ENCODE measurements at regions not wholly inside any gene's neighbourhood (a gene's known extent, or its start where the extent isn't known, plus 50 kb on each side); places are given as distances from the start of the nearest gene placed in this dataset.

- Histone ChIP-seq H3K4me3 (ENCODE audit: low read depth in 1 of 2, low read length in 2 of 2) (no peak overlapping the region), H3K9me3 (ENCODE audit: control insufficient read depth in 1 of 2, low read length in 2 of 2) (no peaks in the 10 kb centered on the region), H3K4me1 (ENCODE audit: control insufficient read depth in 1 of 2, insufficient read depth in 2 of 2, low read length in 2 of 2) (no peaks in the 10 kb centered on the region), H3K27me3 (ENCODE audit: low read depth, low read length) (peaks cover 12% of the 10 kb centered on the region), H3K27ac (ENCODE audit: low read length) (no peak overlapping the region), H3K36me3 (ENCODE audit: control insufficient read depth in 1 of 2, insufficient read depth in 2 of 2, low read length in 2 of 2) (no peaks in the 10 kb centered on the region)
Observed at GRCh38 chr13:53204598-53204997, 176.0 kb downstream of the OLFM4 start.

- Histone ChIP-seq H3K4me3 (ENCODE audit: low read depth in 1 of 2, low read length in 2 of 2) (no peak overlapping the region), H3K36me3 (ENCODE audit: control insufficient read depth in 1 of 2, insufficient read depth in 2 of 2, low read length in 2 of 2) (no peaks in the 10 kb centered on the region), H3K27ac (ENCODE audit: low read length) (no peak overlapping the region), H3K4me1 (ENCODE audit: control insufficient read depth in 1 of 2, insufficient read depth in 2 of 2, low read length in 2 of 2) (no peaks in the 10 kb centered on the region), H3K27me3 (ENCODE audit: low read depth, low read length) (peaks cover 9% of the 10 kb centered on the region), H3K9me3 (ENCODE audit: control insufficient read depth in 1 of 2, low read length in 2 of 2) (no peaks in the 10 kb centered on the region)
Observed at GRCh38 chr13:53206455-53206854, 177.8 kb downstream of the OLFM4 start.

- no peak overlapping the region for H3K4me3 ChIP-seq (ENCODE audit: low read depth in 1 of 2, low read length in 2 of 2)
- H3K27ac ChIP-seq (ENCODE audit: low read length), result no peak overlapping the region
- no peaks in the 10 kb centered on the region for H3K9me3 ChIP-seq (ENCODE audit: control insufficient read depth in 1 of 2, low read length in 2 of 2)
- no peaks in the 10 kb centered on the region for H3K4me1 ChIP-seq (ENCODE audit: control insufficient read depth in 1 of 2, insufficient read depth in 2 of 2, low read length in 2 of 2)
- no peaks in the 10 kb centered on the region for H3K36me3 ChIP-seq (ENCODE audit: control insufficient read depth in 1 of 2, insufficient read depth in 2 of 2, low read length in 2 of 2)
- H3K27me3 ChIP-seq (ENCODE audit: low read depth, low read length), result no peaks in the 10 kb centered on the region
Observed at GRCh38 chr13:53207556-53207955, 178.9 kb downstream of the OLFM4 start.

- H3K4me3 ChIP-seq (ENCODE audit: low read depth in 1 of 2, low read length in 2 of 2), result no peak overlapping the region
- H3K9me3 ChIP-seq (ENCODE audit: control insufficient read depth in 1 of 2, low read length in 2 of 2), result no peaks in the 10 kb centered on the region
- no peaks in the 10 kb centered on the region for H3K27me3 ChIP-seq (ENCODE audit: low read depth, low read length)
- H3K4me1 ChIP-seq (ENCODE audit: control insufficient read depth in 1 of 2, insufficient read depth in 2 of 2, low read length in 2 of 2), result no peaks in the 10 kb centered on the region
- H3K27ac ChIP-seq (ENCODE audit: low read length), result no peak overlapping the region
- no peaks in the 10 kb centered on the region for H3K36me3 ChIP-seq (ENCODE audit: control insufficient read depth in 1 of 2, insufficient read depth in 2 of 2, low read length in 2 of 2)
Observed at GRCh38 chr13:53214433-53214832, 185.8 kb downstream of the OLFM4 start.

GRCh38 chr13:53215563-53215962, 186.9 kb downstream of the OLFM4 start:
- H3K27ac ChIP-seq (ENCODE audit: low read length), result no peak overlapping the region
- H3K4me3 ChIP-seq (ENCODE audit: low read depth in 1 of 2, low read length in 2 of 2), result no peak overlapping the region
- H3K27me3 ChIP-seq (ENCODE audit: low read depth, low read length), result no peaks in the 10 kb centered on the region
- no peaks in the 10 kb centered on the region for H3K9me3 ChIP-seq (ENCODE audit: control insufficient read depth in 1 of 2, low read length in 2 of 2)
- no peaks in the 10 kb centered on the region for H3K4me1 ChIP-seq (ENCODE audit: control insufficient read depth in 1 of 2, insufficient read depth in 2 of 2, low read length in 2 of 2)
- no peaks in the 10 kb centered on the region for H3K36me3 ChIP-seq (ENCODE audit: control insufficient read depth in 1 of 2, insufficient read depth in 2 of 2, low read length in 2 of 2)

- Histone ChIP-seq H3K36me3 (ENCODE audit: control insufficient read depth in 1 of 2, insufficient read depth in 2 of 2, low read length in 2 of 2) (no peaks in the 10 kb centered on the region), H3K4me1 (ENCODE audit: control insufficient read depth in 1 of 2, insufficient read depth in 2 of 2, low read length in 2 of 2) (no peaks in the 10 kb centered on the region), H3K9me3 (ENCODE audit: control insufficient read depth in 1 of 2, low read length in 2 of 2) (no peaks in the 10 kb centered on the region), H3K27ac (ENCODE audit: low read length) (no peak overlapping the region), H3K27me3 (ENCODE audit: low read depth, low read length) (no peaks in the 10 kb centered on the region), H3K4me3 (ENCODE audit: low read depth in 1 of 2, low read length in 2 of 2) (no peak overlapping the region)
Observed at GRCh38 chr13:53216773-53217172, 188.2 kb downstream of the OLFM4 start.

- no peaks in the 10 kb centered on the region for H3K9me3 ChIP-seq (ENCODE audit: control insufficient read depth in 1 of 2, low read length in 2 of 2)
- no peaks in the 10 kb centered on the region for H3K4me1 ChIP-seq (ENCODE audit: control insufficient read depth in 1 of 2, insufficient read depth in 2 of 2, low read length in 2 of 2)
- no peaks in the 10 kb centered on the region for H3K27me3 ChIP-seq (ENCODE audit: low read depth, low read length)
- no peak overlapping the region for H3K27ac ChIP-seq (ENCODE audit: low read length)
- no peak overlapping the region for H3K4me3 ChIP-seq (ENCODE audit: low read depth in 1 of 2, low read length in 2 of 2)
- H3K36me3 ChIP-seq (ENCODE audit: control insufficient read depth in 1 of 2, insufficient read depth in 2 of 2, low read length in 2 of 2), result no peaks in the 10 kb centered on the region
Observed at GRCh38 chr13:53217194-53217593, 188.6 kb downstream of the OLFM4 start.

- Histone ChIP-seq H3K4me3 (ENCODE audit: low read depth in 1 of 2, low read length in 2 of 2) (no peak overlapping the region), H3K4me1 (ENCODE audit: control insufficient read depth in 1 of 2, insufficient read depth in 2 of 2, low read length in 2 of 2) (no peaks in the 10 kb centered on the region), H3K27me3 (ENCODE audit: low read depth, low read length) (no peaks in the 10 kb centered on the region), H3K9me3 (ENCODE audit: control insufficient read depth in 1 of 2, low read length in 2 of 2) (peaks cover 0 to 6% of the 10 kb centered on the region in 2 donors), H3K36me3 (ENCODE audit: control insufficient read depth in 1 of 2, insufficient read depth in 2 of 2, low read length in 2 of 2) (no peaks in the 10 kb centered on the region), H3K27ac (ENCODE audit: low read length) (no peak overlapping the region)
Observed at GRCh38 chr13:53220038-53220437, 191.4 kb downstream of the OLFM4 start.

- Histone ChIP-seq H3K27me3 (ENCODE audit: low read depth, low read length) (no peaks in the 10 kb centered on the region), H3K9me3 (ENCODE audit: control insufficient read depth in 1 of 2, low read length in 2 of 2) (no peaks in the 10 kb centered on the region), H3K27ac (ENCODE audit: low read length) (no peak overlapping the region), H3K4me1 (ENCODE audit: control insufficient read depth in 1 of 2, insufficient read depth in 2 of 2, low read length in 2 of 2) (peaks cover 0 to 9% of the 10 kb centered on the region in 2 donors), H3K36me3 (ENCODE audit: control insufficient read depth in 1 of 2, insufficient read depth in 2 of 2, low read length in 2 of 2) (no peaks in the 10 kb centered on the region), H3K4me3 (ENCODE audit: low read depth in 1 of 2, low read length in 2 of 2) (no peak overlapping the region)
Observed at GRCh38 chr13:53237696-53238095, 209.1 kb downstream of the OLFM4 start.

GRCh38 chr13:53238261-53238660, 209.6 kb downstream of the OLFM4 start:
- Histone ChIP-seq H3K36me3 (ENCODE audit: control insufficient read depth in 1 of 2, insufficient read depth in 2 of 2, low read length in 2 of 2) (no peaks in the 10 kb centered on the region), H3K9me3 (ENCODE audit: control insufficient read depth in 1 of 2, low read length in 2 of 2) (no peaks in the 10 kb centered on the region), H3K27ac (ENCODE audit: low read length) (no peak overlapping the region), H3K4me1 (ENCODE audit: control insufficient read depth in 1 of 2, insufficient read depth in 2 of 2, low read length in 2 of 2) (peaks cover 0 to 9% of the 10 kb centered on the region in 2 donors), H3K27me3 (ENCODE audit: low read depth, low read length) (no peaks in the 10 kb centered on the region), H3K4me3 (ENCODE audit: low read depth in 1 of 2, low read length in 2 of 2) (no peak overlapping the region)

- Histone ChIP-seq H3K36me3 (ENCODE audit: control insufficient read depth in 1 of 2, insufficient read depth in 2 of 2, low read length in 2 of 2) (no peaks in the 10 kb centered on the region), H3K9me3 (ENCODE audit: control insufficient read depth in 1 of 2, low read length in 2 of 2) (no peaks in the 10 kb centered on the region), H3K4me1 (ENCODE audit: control insufficient read depth in 1 of 2, insufficient read depth in 2 of 2, low read length in 2 of 2) (peaks cover 0 to 9% of the 10 kb centered on the region in 2 donors), H3K27me3 (ENCODE audit: low read depth, low read length) (no peaks in the 10 kb centered on the region), H3K4me3 (ENCODE audit: low read depth in 1 of 2, low read length in 2 of 2) (no peak overlapping the region), H3K27ac (ENCODE audit: low read length) (no peak overlapping the region)
Observed at GRCh38 chr13:53240401-53241025, 211.9 kb downstream of the OLFM4 start.

- no peaks in the 10 kb centered on the region for H3K9me3 ChIP-seq (ENCODE audit: control insufficient read depth in 1 of 2, low read length in 2 of 2)
- H3K27me3 ChIP-seq (ENCODE audit: low read depth, low read length), result no peaks in the 10 kb centered on the region
- H3K4me3 ChIP-seq (ENCODE audit: low read depth in 1 of 2, low read length in 2 of 2), result no peak overlapping the region
- no peak overlapping the region for H3K27ac ChIP-seq (ENCODE audit: low read length)
- H3K36me3 ChIP-seq (ENCODE audit: control insufficient read depth in 1 of 2, insufficient read depth in 2 of 2, low read length in 2 of 2), result no peaks in the 10 kb centered on the region
- H3K4me1 ChIP-seq (ENCODE audit: control insufficient read depth in 1 of 2, insufficient read depth in 2 of 2, low read length in 2 of 2), result peaks cover 0 to 9% of the 10 kb centered on the region in 2 donors
Observed at GRCh38 chr13:53241891-53242348, 213.3 kb downstream of the OLFM4 start.
